ENCODE measurements at regions not wholly inside any gene's neighbourhood (a gene's known extent, or its start where the extent isn't known, plus 50 kb on each side); places are given as distances from the start of the nearest gene placed in this dataset.

- TF ChIP-seq, protein P1, sequence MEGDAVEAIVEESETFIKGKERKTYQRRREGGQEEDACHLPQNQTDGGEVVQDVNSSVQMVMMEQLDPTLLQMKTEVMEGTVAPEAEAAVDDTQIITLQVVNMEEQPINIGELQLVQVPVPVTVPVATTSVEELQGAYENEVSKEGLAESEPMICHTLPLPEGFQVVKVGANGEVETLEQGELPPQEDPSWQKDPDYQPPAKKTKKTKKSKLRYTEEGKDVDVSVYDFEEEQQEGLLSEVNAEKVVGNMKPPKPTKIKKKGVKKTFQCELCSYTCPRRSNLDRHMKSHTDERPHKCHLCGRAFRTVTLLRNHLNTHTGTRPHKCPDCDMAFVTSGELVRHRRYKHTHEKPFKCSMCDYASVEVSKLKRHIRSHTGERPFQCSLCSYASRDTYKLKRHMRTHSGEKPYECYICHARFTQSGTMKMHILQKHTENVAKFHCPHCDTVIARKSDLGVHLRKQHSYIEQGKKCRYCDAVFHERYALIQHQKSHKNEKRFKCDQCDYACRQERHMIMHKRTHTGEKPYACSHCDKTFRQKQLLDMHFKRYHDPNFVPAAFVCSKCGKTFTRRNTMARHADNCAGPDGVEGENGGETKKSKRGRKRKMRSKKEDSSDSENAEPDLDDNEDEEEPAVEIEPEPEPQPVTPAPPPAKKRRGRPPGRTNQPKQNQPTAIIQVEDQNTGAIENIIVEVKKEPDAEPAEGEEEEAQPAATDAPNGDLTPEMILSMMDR (IDR thresholded peaks at IDR 0.05) = no peak
Observed at GRCh38 chr2:120670771-120671480, 64.7 kb upstream of the GLI2 start.

GRCh38 chr2:120672526-120673204, 63.0 kb upstream of the GLI2 start:
- TF ChIP-seq, protein P1 (IDR thresholded peaks at IDR 0.05) = no peak

- TF ChIP-seq, protein P1 (IDR thresholded peaks at IDR 0.05) = no peak
Observed at GRCh38 chr2:120673205-120673550, 62.5 kb upstream of the GLI2 start.

DNA sequence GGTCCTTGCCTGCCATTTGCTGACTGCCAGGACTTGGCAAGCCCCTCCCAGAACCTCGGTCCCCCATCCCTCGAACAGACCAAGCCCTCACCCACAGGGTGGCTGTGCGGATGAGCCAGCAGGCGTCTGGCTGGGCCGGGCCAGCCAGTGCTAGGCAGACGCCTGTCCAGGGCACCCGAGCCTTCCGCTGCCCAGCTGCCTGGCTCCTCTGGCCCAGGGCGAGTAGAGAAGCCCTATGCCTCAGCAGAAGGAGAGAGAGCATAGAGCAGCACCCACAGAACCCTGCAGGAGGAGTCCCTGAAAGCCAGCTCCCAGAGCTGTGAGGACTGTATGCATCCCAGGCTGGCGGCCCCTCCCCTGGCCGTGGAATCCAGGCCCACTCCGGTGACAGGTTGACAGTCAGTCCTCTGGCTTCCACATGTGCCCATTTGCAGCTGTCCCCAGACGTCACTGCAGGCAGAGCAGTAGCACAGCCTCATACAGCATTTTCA, 62.1 kb upstream of the GLI2 start:
- TF ChIP-seq, protein P1 (IDR thresholded peaks at IDR 0.05) = no peak

DNA sequence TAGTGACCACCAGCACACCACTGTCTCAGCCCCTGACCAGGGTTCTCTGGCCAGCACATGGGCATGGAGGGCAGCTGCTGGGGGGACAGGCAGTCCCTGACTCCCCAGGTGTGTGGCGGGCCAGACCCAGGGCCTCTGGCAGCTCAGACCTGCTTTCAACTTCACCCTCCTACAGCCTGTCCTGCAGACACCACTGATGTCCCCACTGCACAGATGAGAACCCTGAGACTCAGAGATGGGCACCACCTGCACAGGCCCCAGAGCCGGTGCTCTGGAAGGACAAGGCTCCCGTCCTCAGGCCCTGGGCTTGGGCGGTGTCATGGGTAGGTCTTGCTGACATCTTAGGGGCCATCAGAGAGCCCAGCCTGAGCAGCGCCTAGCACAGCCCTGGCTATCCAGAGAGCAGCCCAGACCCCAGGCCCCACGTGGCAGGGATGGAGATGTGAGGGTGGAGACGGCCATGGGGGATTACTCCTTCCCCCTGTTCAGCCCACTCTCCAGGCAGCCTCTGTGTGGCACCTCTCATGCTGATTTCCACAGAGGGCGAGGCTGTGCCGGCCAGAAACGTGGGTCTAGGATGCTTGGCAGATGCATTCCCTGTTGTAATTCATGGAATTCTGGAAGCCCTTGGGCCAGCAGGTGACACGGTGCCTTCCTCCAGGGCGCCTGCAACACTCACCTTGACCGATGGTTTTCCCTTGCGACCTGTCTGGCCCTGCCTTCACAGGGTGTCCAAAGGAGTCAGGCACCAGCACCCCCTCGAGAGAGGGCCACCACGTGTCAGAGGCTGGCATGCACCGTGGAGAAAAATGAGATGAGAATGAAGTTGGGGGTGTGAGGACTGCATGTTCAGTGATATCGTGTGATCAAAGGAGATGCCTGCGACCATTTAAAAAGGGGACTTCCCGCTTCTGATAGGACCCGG, 61.2 kb upstream of the GLI2 start:
- TF ChIP-seq, protein P1 (IDR thresholded peaks at IDR 0.05) = no peak

GRCh38 chr2:120675460-120676130, 60.1 kb upstream of the GLI2 start:
- TF ChIP-seq, protein P1 (IDR thresholded peaks at IDR 0.05) = peak; percentile 68

GRCh38 chr2:120677221-120677620, 58.4 kb upstream of the GLI2 start:
- TF ChIP-seq, protein P1 (IDR thresholded peaks at IDR 0.05) = no peak
